Endothelial cell of umbilical vein (primary cell): ENCODE measurements at regions not wholly inside any gene's neighbourhood (a gene's known extent, or its start where the extent isn't known, plus 50 kb on each side); places are given as distances from the start of the nearest gene placed in this dataset.

Experiments
- BruUV-seq: library from RNA; stranded (reverse); fragments of 400-500 nt; replicated peaks from 2 replicates; lab custom pipeline; 2021; lab: Mats Ljungman, UMichigan
- CTCF ChIA-PET: fragments of 300-600, 350-600 bp; sonication (Branson Sonifier 250); formaldehyde crosslinking; loops from one replicate; lab custom pipeline; 2021; ENCODE audit warnings: antibody characterized with exemption, inconsistent platforms; lab: Charles Lee
- POLR2A ChIA-PET: fragments of 300-600, 350-600 bp; sonication (Branson Sonifier 250); formaldehyde crosslinking; loops from one replicate; lab custom pipeline; 2021; ENCODE audit warnings: antibody characterized with exemption, inconsistent platforms; lab: Charles Lee
- DNase-seq: peaks from one replicate; pipeline ENCODE4 v3.0.0-alpha.2; 2011; ENCODE audit warnings: low read depth, low spot score
- FAIRE-seq: peaks from 2 replicates; lab custom pipeline; 2011; peaks lifted over from hg19 to GRCh38; lab: Jason Lieb, UNC
- H2AFZ ChIP-seq: 2 replicates; pipeline ENCODE4 v1.6.0; 2012; ENCODE audit warnings: low read depth, low read length, control low read depth, inconsistent platforms
- H3K27ac ChIP-seq: 2 replicates; pipeline ENCODE4 v1.5.1; 2011; ENCODE audit warnings: low read depth, mild to moderate bottlenecking, control low read depth, low read length, moderate library complexity; ENCODE audit not compliant: insufficient read depth
- H3K27me3 ChIP-seq, 2 experiments: 2 replicates each; pipeline versions ENCODE4 v1.6.0 to v1.6.1; 2011; ENCODE audit warnings: low read length in 2 of 2, mixed read lengths in 1 of 2; ENCODE audit not compliant: control insufficient read depth in 2 of 2, insufficient read depth in 2 of 2
- H3K36me3 ChIP-seq, 2 experiments: 2 replicates in 1 of 2; 3 replicates in 1 of 2; pipeline ENCODE4 v1.5.1; 2011; ENCODE audit warnings: low read length in 2 of 2, mild to moderate bottlenecking in 1 of 2, moderate library complexity in 1 of 2; ENCODE audit not compliant: control insufficient read depth in 2 of 2, insufficient read depth in 2 of 2; ENCODE audit errors: extremely low read depth in 1 of 2
- H3K4me1 ChIP-seq: 3 replicates; pipeline ENCODE4 v1.5.1; 2011; ENCODE audit warnings: mild to moderate bottlenecking, low read length; ENCODE audit not compliant: control insufficient read depth, insufficient read depth; ENCODE audit errors: extremely low read depth
- H3K4me2 ChIP-seq: 2 replicates; pipeline ENCODE4 v1.6.1; 2011; ENCODE audit warnings: low read length, control low read depth, mixed read lengths; ENCODE audit not compliant: insufficient read depth
- H3K4me3 ChIP-seq, 3 experiments: fragments of 200-600 bp in 1 of 3; sonication (generic), shearing (Covaris generic) in 1 of 3; replicated peaks in 1 of 3; 2 replicates each; pipeline ENCODE4 v1.5.1; 2011 to 2016; ENCODE audit warnings: control low read depth in 3 of 3, low read length in 3 of 3, mild to moderate bottlenecking in 2 of 3, inconsistent platforms in 1 of 3, low read depth in 1 of 3, moderate library complexity in 1 of 3; ENCODE audit not compliant: insufficient read depth in 1 of 3
- H3K79me2 ChIP-seq: 2 replicates; pipeline ENCODE4 v1.6.0; 2012; ENCODE audit warnings: low read length, inconsistent platforms; ENCODE audit not compliant: control insufficient read depth, insufficient read depth
- H3K9ac ChIP-seq: replicated peaks from 2 replicates; pipeline ENCODE3; 2011; ENCODE audit warnings: low read length, control low read depth; ENCODE audit not compliant: insufficient read depth; ENCODE audit errors: extremely low read depth
- H3K9me1 ChIP-seq: replicated peaks from 3 replicates; pipeline ENCODE4 v1.6.0; 2011; ENCODE audit warnings: mild to moderate bottlenecking, low read length; ENCODE audit not compliant: control insufficient read depth, insufficient read depth; ENCODE audit errors: extremely low read depth
- H3K9me3 ChIP-seq: replicated peaks from 2 replicates; pipeline ENCODE4 v1.5.1; 2012; ENCODE audit warnings: low read length, inconsistent platforms; ENCODE audit not compliant: control insufficient read depth, insufficient read depth
- H4K20me1 ChIP-seq: replicated peaks from 2 replicates; pipeline ENCODE3; 2011; ENCODE audit warnings: mild to moderate bottlenecking, low read length; ENCODE audit not compliant: control insufficient read depth, insufficient read depth; ENCODE audit errors: extremely low read depth
- EZH2 ChIP-seq: IDR thresholded peaks from 2 replicates; pipeline ENCODE4 v1.6.1; 2012; ENCODE audit warnings: borderline replicate concordance, low read depth, mild to moderate bottlenecking, moderate library complexity, low read length, inconsistent platforms; ENCODE audit not compliant: severe bottlenecking
- GATA2 ChIP-seq: IDR thresholded peaks from 2 replicates; pipeline ENCODE4 v1.7.0; 2011; ENCODE audit warnings: low read depth, mild to moderate bottlenecking, moderate library complexity, mixed read lengths, low read length; ENCODE audit not compliant: insufficient read length, insufficient read depth
- JUN ChIP-seq: IDR thresholded peaks from 2 replicates; pipeline ENCODE4 v1.6.1; 2011; ENCODE audit warnings: borderline replicate concordance, low read depth; ENCODE audit not compliant: insufficient read length, insufficient read depth
- POLR2A ChIP-seq: IDR thresholded peaks from 2 replicates; pipeline ENCODE4 v1.6.1; 2012; ENCODE audit warnings: low read depth, mild to moderate bottlenecking, control low read depth, low read length
- POLR2AphosphoS5 ChIP-seq: IDR thresholded peaks from 2 replicates; pipeline ENCODE4 v1.6.1; 2012; ENCODE audit warnings: low read depth, mild to moderate bottlenecking, control low read depth, low read length, moderate library complexity; ENCODE audit not compliant: insufficient read depth
- dilution Hi-C: fragments of 300-500 bp; cut with MboI; formaldehyde crosslinking; loops from one replicate; pipeline ENCODE4 v1.15.0; 2019; ENCODE audit warnings: low sequenced_read_pairs; ENCODE audit not compliant: extremely low pct_ligation_motif_present
- intact Hi-C: fragments of 100-400 bp; cut with micrococcal nuclease; formaldehyde crosslinking; loops from one replicate; pipeline ENCODE4 v1.10.0; 2022
- TF ChIP-seq, protein P1 (sequence below), 2 donors: IDR thresholded peaks; 1 replicate in 1 of 2; 2 replicates in 1 of 2; pipeline ENCODE4 v1.5.1; 2011; ENCODE audit warnings: low read length in 2 of 2, mild to moderate bottlenecking in 2 of 2, moderate library complexity in 2 of 2, control low read depth in 1 of 2, inconsistent platforms in 1 of 2, low read depth in 1 of 2; ENCODE audit not compliant: insufficient read depth in 1 of 2; ENCODE audit errors: extremely low read depth in 1 of 2

DNA sequence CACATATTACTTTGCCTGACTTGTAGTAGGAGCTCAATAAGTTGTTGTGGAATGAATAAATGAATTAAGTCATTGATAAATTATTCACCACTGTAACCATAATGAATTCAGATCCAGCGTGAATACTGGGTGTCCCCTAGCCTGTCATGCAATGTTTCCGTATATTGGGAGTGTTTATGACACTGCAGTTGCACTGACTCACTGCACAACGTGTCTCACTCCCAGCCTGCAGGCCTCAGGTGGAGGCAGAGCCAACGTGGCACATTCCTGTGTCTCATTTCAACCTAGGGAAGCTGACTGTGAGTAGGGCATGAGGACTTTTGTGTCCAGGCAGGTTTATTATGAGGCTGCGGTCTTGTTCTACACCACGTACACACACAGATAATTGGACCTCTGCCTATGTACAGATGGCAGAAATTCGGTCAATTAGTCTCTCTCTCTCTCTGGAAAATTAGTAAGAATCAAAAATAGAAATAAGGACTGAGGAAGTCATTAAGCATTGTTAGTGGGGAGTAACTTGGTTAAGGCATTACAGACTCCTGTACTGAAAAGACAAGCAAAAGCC, 299.1 kb upstream of the IGFBP3 start:
- no TSS peak for BruUV-seq
- H3K4me3 ChIP-seq, result no peak overlapping the region
- ChIA-PET POLR2A (no interaction called here), CTCF (no interaction called here)
- H3K79me2 ChIP-seq, result no peaks in the 10 kb centered on the region
- H3K9me1 ChIP-seq, result no peaks in the 10 kb centered on the region
- no peak for FAIRE-seq
- H3K4me2 ChIP-seq, result no peak overlapping the region
- H3K36me3 ChIP-seq, result no peaks in the 10 kb centered on the region
- TF ChIP-seq, protein P1, sequence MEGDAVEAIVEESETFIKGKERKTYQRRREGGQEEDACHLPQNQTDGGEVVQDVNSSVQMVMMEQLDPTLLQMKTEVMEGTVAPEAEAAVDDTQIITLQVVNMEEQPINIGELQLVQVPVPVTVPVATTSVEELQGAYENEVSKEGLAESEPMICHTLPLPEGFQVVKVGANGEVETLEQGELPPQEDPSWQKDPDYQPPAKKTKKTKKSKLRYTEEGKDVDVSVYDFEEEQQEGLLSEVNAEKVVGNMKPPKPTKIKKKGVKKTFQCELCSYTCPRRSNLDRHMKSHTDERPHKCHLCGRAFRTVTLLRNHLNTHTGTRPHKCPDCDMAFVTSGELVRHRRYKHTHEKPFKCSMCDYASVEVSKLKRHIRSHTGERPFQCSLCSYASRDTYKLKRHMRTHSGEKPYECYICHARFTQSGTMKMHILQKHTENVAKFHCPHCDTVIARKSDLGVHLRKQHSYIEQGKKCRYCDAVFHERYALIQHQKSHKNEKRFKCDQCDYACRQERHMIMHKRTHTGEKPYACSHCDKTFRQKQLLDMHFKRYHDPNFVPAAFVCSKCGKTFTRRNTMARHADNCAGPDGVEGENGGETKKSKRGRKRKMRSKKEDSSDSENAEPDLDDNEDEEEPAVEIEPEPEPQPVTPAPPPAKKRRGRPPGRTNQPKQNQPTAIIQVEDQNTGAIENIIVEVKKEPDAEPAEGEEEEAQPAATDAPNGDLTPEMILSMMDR (IDR thresholded peaks at IDR 0.05; ENCODE audit: extremely low read depth in 1 of 2, insufficient read depth in 1 of 2, low read depth in 1 of 2, low read length in 2 of 2), result no peak
- no peak for TF ChIP-seq POLR2A
- TF ChIP-seq JUN, result no peak
- TF ChIP-seq POLR2AphosphoS5, result no peak
- no peak for TF ChIP-seq EZH2
- TF ChIP-seq GATA2, result no peak
- DNase-seq, result no peak
- H3K4me1 ChIP-seq, result no peaks in the 10 kb centered on the region
- H3K27ac ChIP-seq, result no peak overlapping the region
- dilution Hi-C loops (no loop called here), intact Hi-C loops (no loop called here)
- no peak overlapping the region for H3K9ac ChIP-seq
- no peaks in the 10 kb centered on the region for H3K9me3 ChIP-seq
- no peaks in the 10 kb centered on the region for H4K20me1 ChIP-seq
- no peak overlapping the region for H2AFZ ChIP-seq
- H3K27me3 ChIP-seq, result no peaks in the 10 kb centered on the region
